Right lobe of liver (tissue), 6 donors: ENCODE measurements at regions not wholly inside any gene's neighbourhood (a gene's known extent, or its start where the extent isn't known, plus 50 kb on each side); places are given as distances from the start of the nearest gene placed in this dataset.

Source experiments
- ATAC-seq, 4 donors: fragments of 200-7000 bp; cut with Tn5 transposase; one replicate each; pipeline ENCODE4 v1.9.1; 2020; ENCODE audit warnings: mild to moderate bottlenecking in 4 of 4, moderate library complexity in 4 of 4
- DNase-seq, 3 donors: peaks; one replicate each; pipeline ENCODE4 v3.0.0-alpha.2; 2020
- H3K27ac ChIP-seq, 3 donors: fragments of 200-600 bp; one replicate each; pipeline ENCODE4 v1.8.0; 2022
- H3K27me3 ChIP-seq, 2 donors: fragments of 200-600 bp; one replicate each; pipeline ENCODE4 v1.8.0; 2022
- H3K36me3 ChIP-seq, 4 donors: fragments of 200-600 bp; sonication (generic) in 1 of 4; one replicate each; pipeline versions ENCODE4 v1.5.1 to v1.8.0; 2017 to 2022; ENCODE audit warnings: control low read depth in 1 of 4
- H3K4me1 ChIP-seq, 4 donors: fragments of 200-600 bp; sonication (generic) in 1 of 4; one replicate each; pipeline versions ENCODE4 v1.5.1 to v1.8.0; 2017 to 2022; ENCODE audit warnings: control low read depth in 1 of 4
- H3K4me3 ChIP-seq, 3 donors: fragments of 200-600 bp; one replicate each; pipeline ENCODE4 v1.8.0; 2022
- H3K9me3 ChIP-seq, 4 donors: fragments of 200-600 bp; sonication (generic) in 1 of 4; one replicate each; pipeline versions ENCODE4 v1.5.1 to v1.8.0; 2017 to 2022; ENCODE audit warnings: control low read depth in 1 of 4
- POLR2A ChIP-seq: fragments of 450-650 bp; IDR thresholded peaks from one replicate; pipeline ENCODE4 v1.6.1; 2017; ENCODE audit warnings: antibody characterized with exemption, mild to moderate bottlenecking
- WGBS: methylation state at CpG from one replicate; pipeline ENCODE4 v1.1.6; 2018; ENCODE audit warnings: low coverage, low lambda C conversion rate; ENCODE audit not compliant: insufficient coverage; ENCODE audit errors: missing lambda C conversion rate; 5-methylcytosine and 5-hydroxymethylcytosine counted together
- intact Hi-C, 2 donors: fragments of 100-400 bp; cut with DNase I; formaldehyde crosslinking; loops; one replicate each; pipeline versions ENCODE4 v1.11.2 to v1.14.1; 2022
- TF ChIP-seq, protein P1 (sequence below), 4 donors: fragments of 200-600 bp in 3 of 4; fragments of 450-650 bp in 1 of 4; IDR thresholded peaks; one replicate each; pipeline versions ENCODE4 v1.5.1 to v1.8.0; 2016 to 2022; ENCODE audit warnings: antibody characterized with exemption in 4 of 4, mild to moderate bottlenecking in 2 of 4
- donor health status: DM: no; HTN: yes; CAD: no.
- donor health status: DM: no; HTN: no; CAD: no.
- donor health status: DM: no; HTN: no; CAD: no.
- donor health status: DM: no; HTN: yes; CAD: no.
- donor health status: DM: no; HTN: yes; CAD: no.

DNA sequence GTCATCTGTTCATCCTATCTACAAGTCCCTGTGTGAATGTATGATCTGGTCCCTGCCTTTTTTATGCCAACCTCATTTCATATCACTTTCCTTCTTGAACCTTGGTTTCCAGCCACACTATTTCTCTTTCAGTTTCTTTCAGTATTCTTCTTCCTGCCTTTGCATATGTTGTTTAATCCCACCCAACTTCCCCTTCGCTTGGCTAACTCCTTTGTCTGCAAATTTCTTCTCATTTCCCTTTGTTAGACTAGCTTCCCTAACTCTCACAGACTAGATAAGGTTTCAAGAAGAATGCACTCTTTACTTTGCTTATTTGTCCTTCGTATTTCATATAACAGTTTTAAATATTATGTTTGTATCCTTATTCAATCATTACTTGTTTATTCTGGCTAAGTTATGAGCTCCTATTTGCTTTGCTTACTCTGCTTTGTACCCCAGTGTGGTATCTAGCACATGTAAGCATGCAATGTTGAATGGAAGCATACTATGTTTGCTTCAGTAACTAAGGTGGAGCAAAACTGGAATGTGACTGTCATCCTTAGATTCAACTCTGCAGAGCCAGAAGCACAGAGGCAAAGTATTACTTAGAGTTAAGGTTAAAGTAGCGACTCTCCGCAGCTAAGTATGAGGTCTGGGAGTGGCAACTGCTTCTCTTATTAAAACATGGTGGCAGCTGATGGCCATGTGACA lies 681.3 kb downstream of the CPS1 start:
- no peak for DNase-seq
- Histone ChIP-seq H3K4me3 (no peak overlapping the region), H3K27ac (no peak overlapping the region), H3K36me3 (no peaks in the 10 kb centered on the region), H3K27me3 (no peaks in the 10 kb centered on the region), H3K9me3 (no peaks in the 10 kb centered on the region), H3K4me1 (no peaks in the 10 kb centered on the region)
- 58% methylated on average over 4 of the region's 4 CpGs for WGBS
- ATAC-seq: no peak
- TF ChIP-seq, protein P1, sequence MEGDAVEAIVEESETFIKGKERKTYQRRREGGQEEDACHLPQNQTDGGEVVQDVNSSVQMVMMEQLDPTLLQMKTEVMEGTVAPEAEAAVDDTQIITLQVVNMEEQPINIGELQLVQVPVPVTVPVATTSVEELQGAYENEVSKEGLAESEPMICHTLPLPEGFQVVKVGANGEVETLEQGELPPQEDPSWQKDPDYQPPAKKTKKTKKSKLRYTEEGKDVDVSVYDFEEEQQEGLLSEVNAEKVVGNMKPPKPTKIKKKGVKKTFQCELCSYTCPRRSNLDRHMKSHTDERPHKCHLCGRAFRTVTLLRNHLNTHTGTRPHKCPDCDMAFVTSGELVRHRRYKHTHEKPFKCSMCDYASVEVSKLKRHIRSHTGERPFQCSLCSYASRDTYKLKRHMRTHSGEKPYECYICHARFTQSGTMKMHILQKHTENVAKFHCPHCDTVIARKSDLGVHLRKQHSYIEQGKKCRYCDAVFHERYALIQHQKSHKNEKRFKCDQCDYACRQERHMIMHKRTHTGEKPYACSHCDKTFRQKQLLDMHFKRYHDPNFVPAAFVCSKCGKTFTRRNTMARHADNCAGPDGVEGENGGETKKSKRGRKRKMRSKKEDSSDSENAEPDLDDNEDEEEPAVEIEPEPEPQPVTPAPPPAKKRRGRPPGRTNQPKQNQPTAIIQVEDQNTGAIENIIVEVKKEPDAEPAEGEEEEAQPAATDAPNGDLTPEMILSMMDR (IDR thresholded peaks at IDR 0.05): no peak
- no peak for TF ChIP-seq POLR2A
- intact Hi-C loops: no loop called here

- Histone ChIP-seq H3K27me3 (no peaks in the 10 kb centered on the region), H3K36me3 (no peaks in the 10 kb centered on the region), H3K27ac (no peak overlapping the region), H3K9me3 (no peaks in the 10 kb centered on the region), H3K4me1 (no peaks in the 10 kb centered on the region), H3K4me3 (no peak overlapping the region)
- intact Hi-C loops: no loop called here
- 77% methylated on average over 3 of the region's 3 CpGs for WGBS
- DNase-seq: no peak
- ATAC-seq: no peak
- no peak for TF ChIP-seq POLR2A
- TF ChIP-seq, protein P1 (IDR thresholded peaks at IDR 0.05): no peak
Observed at GRCh38 chr2:211241891-211242290, 685.5 kb downstream of the CPS1 start.

DNA sequence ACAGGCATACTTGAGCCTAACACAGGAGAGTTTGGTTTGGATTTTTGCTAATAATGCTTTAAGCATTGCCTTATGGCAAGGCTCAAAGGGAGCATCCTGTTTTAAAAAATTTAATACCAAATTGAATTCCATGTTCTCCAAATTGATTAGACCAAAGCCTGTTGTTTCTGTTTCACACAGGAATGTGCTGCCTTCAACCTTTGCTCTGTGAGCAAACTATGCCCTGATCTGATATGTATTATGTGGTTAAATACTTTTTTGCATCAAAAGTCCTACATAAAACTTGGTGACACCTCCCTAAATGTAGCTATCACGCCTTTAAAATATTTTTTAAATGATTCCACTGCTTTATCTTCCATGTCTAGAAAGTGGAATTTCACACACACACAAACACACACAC lies 691.4 kb downstream of the CPS1 start:
- ATAC-seq: peak; percentile 66 to 84 (median 76)
- H3K9me3 ChIP-seq: no peaks in the 10 kb centered on the region
- H3K36me3 ChIP-seq: no peaks in the 10 kb centered on the region
- no peak for DNase-seq
- intact Hi-C loops: no loop called here
- H3K4me1 ChIP-seq: peaks cover 0 to 21% (median 8%) of the 10 kb centered on the region in 4 donors
- H3K4me3 ChIP-seq: no peak overlapping the region
- 21% methylated on average over 1 of the region's 1 CpG for WGBS
- no peaks in the 10 kb centered on the region for H3K27me3 ChIP-seq
- no peak overlapping the region for H3K27ac ChIP-seq
- TF ChIP-seq, protein P1 (IDR thresholded peaks at IDR 0.05): no peak

- Histone ChIP-seq H3K36me3 (no peaks in the 10 kb centered on the region), H3K9me3 (no peaks in the 10 kb centered on the region), H3K27me3 (no peaks in the 10 kb centered on the region), H3K4me1 (peaks cover 0 to 24% (median 8%) of the 10 kb centered on the region in 4 donors), H3K27ac (no peak overlapping the region), H3K4me3 (no peak overlapping the region)
- DNase-seq: no peak
- intact Hi-C loops: no loop called here
- TF ChIP-seq, protein P1 (IDR thresholded peaks at IDR 0.05): no peak
- no peak for TF ChIP-seq POLR2A
- peak; percentile 61 to 82 (median 72) for ATAC-seq
- WGBS: 7% methylated on average over 2 of the region's 2 CpGs
Observed at GRCh38 chr2:211248841-211249240, 692.4 kb downstream of the CPS1 start.
